ENCODE measurements at regions not wholly inside any gene's neighbourhood (a gene's known extent, or its start where the extent isn't known, plus 50 kb on each side); places are given as distances from the start of the nearest gene placed in this dataset.

DNA sequence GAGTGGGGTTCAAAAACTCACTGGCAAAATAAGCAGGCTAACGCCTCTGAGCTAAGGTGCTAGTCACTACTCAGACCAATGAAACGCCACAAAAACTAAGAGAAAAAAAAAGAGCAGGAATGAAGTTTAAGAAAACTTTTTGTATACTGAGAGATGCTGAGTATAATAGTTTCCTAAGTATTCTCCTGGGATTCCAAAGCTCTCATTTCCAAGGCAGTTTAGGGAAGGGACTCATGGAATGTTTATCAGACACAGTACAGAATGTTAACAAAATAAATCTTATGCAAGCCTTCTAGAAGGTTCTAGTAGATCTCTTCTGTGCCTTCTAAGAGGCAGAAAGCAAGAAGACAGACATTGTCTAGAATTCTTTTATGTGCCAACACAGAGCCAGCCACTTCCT, 361.9 kb downstream of the MTRR start:
- TF ChIP-seq CBX8 (IDR thresholded peaks at IDR 0.05; ENCODE audit: borderline replicate concordance, low read depth, low read length), result no peak
- TF ChIP-seq, protein P1, sequence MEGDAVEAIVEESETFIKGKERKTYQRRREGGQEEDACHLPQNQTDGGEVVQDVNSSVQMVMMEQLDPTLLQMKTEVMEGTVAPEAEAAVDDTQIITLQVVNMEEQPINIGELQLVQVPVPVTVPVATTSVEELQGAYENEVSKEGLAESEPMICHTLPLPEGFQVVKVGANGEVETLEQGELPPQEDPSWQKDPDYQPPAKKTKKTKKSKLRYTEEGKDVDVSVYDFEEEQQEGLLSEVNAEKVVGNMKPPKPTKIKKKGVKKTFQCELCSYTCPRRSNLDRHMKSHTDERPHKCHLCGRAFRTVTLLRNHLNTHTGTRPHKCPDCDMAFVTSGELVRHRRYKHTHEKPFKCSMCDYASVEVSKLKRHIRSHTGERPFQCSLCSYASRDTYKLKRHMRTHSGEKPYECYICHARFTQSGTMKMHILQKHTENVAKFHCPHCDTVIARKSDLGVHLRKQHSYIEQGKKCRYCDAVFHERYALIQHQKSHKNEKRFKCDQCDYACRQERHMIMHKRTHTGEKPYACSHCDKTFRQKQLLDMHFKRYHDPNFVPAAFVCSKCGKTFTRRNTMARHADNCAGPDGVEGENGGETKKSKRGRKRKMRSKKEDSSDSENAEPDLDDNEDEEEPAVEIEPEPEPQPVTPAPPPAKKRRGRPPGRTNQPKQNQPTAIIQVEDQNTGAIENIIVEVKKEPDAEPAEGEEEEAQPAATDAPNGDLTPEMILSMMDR (IDR thresholded peaks at IDR 0.05; ENCODE audit: control extremely low read depth in 1 of 3, insufficient read depth in 1 of 3, low read depth in 1 of 3, low read length in 3 of 3), result no peak
- no peak for TF ChIP-seq MAFK (IDR thresholded peaks at IDR 0.05; ENCODE audit: low read depth, low read length)
- TF ChIP-seq GABPA (IDR thresholded peaks at IDR 0.05; ENCODE audit: borderline replicate concordance, insufficient read depth, low read length), result no peak
- TF ChIP-seq, protein P2, sequence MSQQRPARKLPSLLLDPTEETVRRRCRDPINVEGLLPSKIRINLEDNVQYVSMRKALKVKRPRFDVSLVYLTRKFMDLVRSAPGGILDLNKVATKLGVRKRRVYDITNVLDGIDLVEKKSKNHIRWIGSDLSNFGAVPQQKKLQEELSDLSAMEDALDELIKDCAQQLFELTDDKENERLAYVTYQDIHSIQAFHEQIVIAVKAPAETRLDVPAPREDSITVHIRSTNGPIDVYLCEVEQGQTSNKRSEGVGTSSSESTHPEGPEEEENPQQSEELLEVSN (IDR thresholded peaks at IDR 0.05), result no peak
- TF ChIP-seq POLR2AphosphoS5 (IDR thresholded peaks at IDR 0.05; ENCODE audit: low read depth, low read length), result no peak
- no peak for TF ChIP-seq EZH2 (IDR thresholded peaks at IDR 0.05; ENCODE audit: low read depth, low read length, severe bottlenecking)
- no peak for TF ChIP-seq POLR2A (IDR thresholded peaks at IDR 0.05; ENCODE audit: control extremely low read depth in 1 of 2, low read depth in 2 of 2, low read length in 2 of 2)
- no peak for TF ChIP-seq MAX (IDR thresholded peaks at IDR 0.05)
- no peak for TF ChIP-seq SP4 (IDR thresholded peaks at IDR 0.05; ENCODE audit: low read length)
- no peak for TF ChIP-seq JUN (IDR thresholded peaks at IDR 0.05; ENCODE audit: low read depth, low read length)
- no peak for TF ChIP-seq USF2 (IDR thresholded peaks at IDR 0.05; ENCODE audit: low read length)

Data from H1 (cell line).